Calu3 (cell line): ENCODE measurements at regions not wholly inside any gene's neighbourhood (a gene's known extent, or its start where the extent isn't known, plus 50 kb on each side); places are given as distances from the start of the nearest gene placed in this dataset.

Experiments used
- BruUV-seq: library from RNA; stranded (reverse); fragments of 400-500 nt; replicated peaks from 2 replicates; lab custom pipeline; 2021; lab: Mats Ljungman, UMichigan
- CTCF ChIA-PET: fragments of 300-600 bp; sonication (Branson Sonifier 250); formaldehyde crosslinking; loops from one replicate; lab custom pipeline; 2022; ENCODE audit warnings: antibody characterized with exemption; lab: Charles Lee
- DNase-seq: peaks from one replicate; pipeline ENCODE4 v3.0.0; 2022
- H3K27ac Mint-ChIP-seq: one replicate; pipeline ENCODE4 v1.8.0; 2022; ENCODE audit warnings: mixed read lengths; ENCODE audit not compliant: unreplicated experiment
- H3K27me3 Mint-ChIP-seq: one replicate; pipeline ENCODE4 v1.8.0; 2022; ENCODE audit warnings: mixed read lengths; ENCODE audit not compliant: unreplicated experiment
- H3K36me3 Mint-ChIP-seq: one replicate; pipeline ENCODE4 v1.8.0; 2022; ENCODE audit warnings: mild to moderate bottlenecking, moderate library complexity, mixed read lengths; ENCODE audit not compliant: insufficient read depth, unreplicated experiment
- H3K4me1 Mint-ChIP-seq: one replicate; pipeline ENCODE4 v1.8.0; 2022; ENCODE audit warnings: mild to moderate bottlenecking, low read depth, mixed read lengths; ENCODE audit not compliant: unreplicated experiment
- H3K4me3 Mint-ChIP-seq: one replicate; pipeline ENCODE4 v1.8.0; 2022; ENCODE audit warnings: mild to moderate bottlenecking, low read depth, moderate library complexity, mixed read lengths; ENCODE audit not compliant: unreplicated experiment
- H3K9me3 Mint-ChIP-seq: one replicate; pipeline ENCODE4 v1.8.0; 2022; ENCODE audit warnings: low read depth, mixed read lengths; ENCODE audit not compliant: unreplicated experiment
- intact Hi-C: fragments of 100-400 bp; cut with micrococcal nuclease; formaldehyde crosslinking; loops from one replicate; pipeline ENCODE4 v1.10.0; 2022; ENCODE audit not compliant: unreplicated experiment
- TF ChIP-seq, protein P1 (sequence below): fragments of 200-600 bp; IDR thresholded peaks from one replicate; pipeline ENCODE4 v1.8.0; 2022; ENCODE audit warnings: antibody characterized with exemption; ENCODE audit not compliant: unreplicated experiment

DNA sequence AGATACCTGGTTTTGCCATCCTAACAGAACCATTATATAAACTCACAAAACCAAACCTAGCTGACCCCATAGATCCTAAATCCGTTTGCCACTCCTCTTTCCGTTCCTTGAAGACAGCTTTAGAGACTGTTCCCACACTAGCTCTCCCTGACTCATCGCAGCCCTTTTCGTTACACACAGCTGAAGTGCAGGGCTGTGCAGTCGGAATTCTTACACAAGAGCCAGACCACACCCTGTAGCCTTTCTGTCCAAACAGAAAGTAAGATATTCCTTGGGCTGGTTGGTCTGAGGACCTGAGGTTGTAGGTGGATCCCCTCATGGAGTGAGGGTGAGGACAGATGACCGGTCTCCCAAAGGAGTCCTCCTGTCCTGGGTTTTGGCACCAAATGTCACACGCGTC is 56.7 kb upstream of the NAA35 start:
- no peak for DNase-seq
- intact Hi-C loops, result no loop called here
- no TSS peak for BruUV-seq
- H3K27ac Mint-ChIP-seq, result no peak overlapping the region
- H3K4me3 Mint-ChIP-seq, result no peak overlapping the region
- TF ChIP-seq, protein P1, sequence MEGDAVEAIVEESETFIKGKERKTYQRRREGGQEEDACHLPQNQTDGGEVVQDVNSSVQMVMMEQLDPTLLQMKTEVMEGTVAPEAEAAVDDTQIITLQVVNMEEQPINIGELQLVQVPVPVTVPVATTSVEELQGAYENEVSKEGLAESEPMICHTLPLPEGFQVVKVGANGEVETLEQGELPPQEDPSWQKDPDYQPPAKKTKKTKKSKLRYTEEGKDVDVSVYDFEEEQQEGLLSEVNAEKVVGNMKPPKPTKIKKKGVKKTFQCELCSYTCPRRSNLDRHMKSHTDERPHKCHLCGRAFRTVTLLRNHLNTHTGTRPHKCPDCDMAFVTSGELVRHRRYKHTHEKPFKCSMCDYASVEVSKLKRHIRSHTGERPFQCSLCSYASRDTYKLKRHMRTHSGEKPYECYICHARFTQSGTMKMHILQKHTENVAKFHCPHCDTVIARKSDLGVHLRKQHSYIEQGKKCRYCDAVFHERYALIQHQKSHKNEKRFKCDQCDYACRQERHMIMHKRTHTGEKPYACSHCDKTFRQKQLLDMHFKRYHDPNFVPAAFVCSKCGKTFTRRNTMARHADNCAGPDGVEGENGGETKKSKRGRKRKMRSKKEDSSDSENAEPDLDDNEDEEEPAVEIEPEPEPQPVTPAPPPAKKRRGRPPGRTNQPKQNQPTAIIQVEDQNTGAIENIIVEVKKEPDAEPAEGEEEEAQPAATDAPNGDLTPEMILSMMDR, result no peak
- no peaks in the 10 kb centered on the region for H3K9me3 Mint-ChIP-seq
- CTCF ChIA-PET, result no interaction called here
- no peaks in the 10 kb centered on the region for H3K27me3 Mint-ChIP-seq
- H3K4me1 Mint-ChIP-seq, result no peaks in the 10 kb centered on the region
- H3K36me3 Mint-ChIP-seq, result no peaks in the 10 kb centered on the region

DNA sequence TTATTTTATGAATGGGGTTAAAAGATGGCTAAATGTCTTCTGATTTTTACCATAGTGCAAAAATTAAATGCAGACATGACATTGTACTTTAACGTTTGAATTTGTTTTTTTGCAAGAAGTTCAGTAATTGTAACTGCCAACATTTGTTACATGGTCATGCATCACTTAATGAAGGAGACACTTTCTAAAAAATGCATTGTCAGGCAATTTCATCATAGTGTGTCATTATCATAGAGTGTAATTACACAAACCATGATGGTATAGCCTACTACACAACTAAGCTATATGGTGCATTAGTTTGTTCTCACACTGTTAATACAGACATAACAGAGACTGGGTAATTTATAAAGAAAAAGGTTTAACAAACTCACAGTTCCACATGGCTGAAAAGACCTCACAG is 50.0 kb upstream of the NAA35 start:
- intact Hi-C loops, result no loop called here
- Mint-ChIP-seq H3K4me3 (no peak overlapping the region), H3K27me3 (no peaks in the 10 kb centered on the region), H3K4me1 (no peaks in the 10 kb centered on the region), H3K36me3 (no peaks in the 10 kb centered on the region), H3K27ac (no peak overlapping the region), H3K9me3 (no peaks in the 10 kb centered on the region)
- CTCF ChIA-PET, result no interaction called here
- DNase-seq, result no peak
- TF ChIP-seq, protein P1, result no peak
- no TSS peak for BruUV-seq
